ENCODE measurements at regions not wholly inside any gene's neighbourhood (a gene's known extent, or its start where the extent isn't known, plus 50 kb on each side); places are given as distances from the start of the nearest gene placed in this dataset.

DNA sequence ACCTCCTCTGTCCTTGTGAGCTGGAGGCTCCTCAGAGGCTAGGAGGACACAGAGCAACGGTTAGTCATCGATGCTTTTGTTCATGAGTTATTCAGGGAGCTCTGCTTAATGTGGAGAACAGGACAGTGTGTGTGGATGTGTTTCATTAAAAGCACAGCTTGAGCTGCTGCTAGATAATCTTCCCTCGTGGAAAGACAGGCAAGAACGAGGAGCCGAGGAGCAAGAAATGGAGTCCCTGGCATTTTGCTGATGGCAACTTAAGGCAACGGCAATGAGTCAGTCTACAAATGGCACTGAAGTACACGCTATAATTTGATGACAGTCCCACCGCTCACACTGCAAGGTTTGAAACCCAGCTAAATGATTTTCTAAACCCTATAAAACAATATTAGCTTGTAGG, 106.2 kb downstream of the IGLL1 start:
- TF ChIP-seq, protein P1, sequence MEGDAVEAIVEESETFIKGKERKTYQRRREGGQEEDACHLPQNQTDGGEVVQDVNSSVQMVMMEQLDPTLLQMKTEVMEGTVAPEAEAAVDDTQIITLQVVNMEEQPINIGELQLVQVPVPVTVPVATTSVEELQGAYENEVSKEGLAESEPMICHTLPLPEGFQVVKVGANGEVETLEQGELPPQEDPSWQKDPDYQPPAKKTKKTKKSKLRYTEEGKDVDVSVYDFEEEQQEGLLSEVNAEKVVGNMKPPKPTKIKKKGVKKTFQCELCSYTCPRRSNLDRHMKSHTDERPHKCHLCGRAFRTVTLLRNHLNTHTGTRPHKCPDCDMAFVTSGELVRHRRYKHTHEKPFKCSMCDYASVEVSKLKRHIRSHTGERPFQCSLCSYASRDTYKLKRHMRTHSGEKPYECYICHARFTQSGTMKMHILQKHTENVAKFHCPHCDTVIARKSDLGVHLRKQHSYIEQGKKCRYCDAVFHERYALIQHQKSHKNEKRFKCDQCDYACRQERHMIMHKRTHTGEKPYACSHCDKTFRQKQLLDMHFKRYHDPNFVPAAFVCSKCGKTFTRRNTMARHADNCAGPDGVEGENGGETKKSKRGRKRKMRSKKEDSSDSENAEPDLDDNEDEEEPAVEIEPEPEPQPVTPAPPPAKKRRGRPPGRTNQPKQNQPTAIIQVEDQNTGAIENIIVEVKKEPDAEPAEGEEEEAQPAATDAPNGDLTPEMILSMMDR (IDR thresholded peaks at IDR 0.05), result no peak
- no peak for TF ChIP-seq POLR2A (IDR thresholded peaks at IDR 0.05)

All from lower leg skin (tissue), 3 donors.